Liver (tissue), 8 donors: ENCODE measurements at regions not wholly inside any gene's neighbourhood (a gene's known extent, or its start where the extent isn't known, plus 50 kb on each side); places are given as distances from the start of the nearest gene placed in this dataset.

Source experiments
- DNase-seq: peaks from one replicate; pipeline ENCODE4 v3.0.0-alpha.2; 2017; ENCODE audit warnings: low spot score
- H3K27ac ChIP-seq, 2 donors: one replicate each; pipeline ENCODE4 v1.7.0; 2013; ENCODE audit warnings: inconsistent platforms in 2 of 2, low read length in 2 of 2, control low read depth in 1 of 2, low read depth in 1 of 2, mild to moderate bottlenecking in 1 of 2
- H3K27me3 ChIP-seq, 4 donors: one replicate each; pipeline versions ENCODE4 v1.6.1 to v1.7.0; 2013; ENCODE audit warnings: low read length in 3 of 4, inconsistent platforms in 1 of 4, mild to moderate bottlenecking in 1 of 4, moderate library complexity in 1 of 4; ENCODE audit not compliant: control insufficient read depth in 4 of 4, insufficient read depth in 4 of 4
- H3K36me3 ChIP-seq, 4 donors: one replicate each; pipeline versions ENCODE4 v1.6.1 to v1.7.0; 2013; ENCODE audit warnings: low read length in 3 of 4, mild to moderate bottlenecking in 3 of 4, low read depth in 1 of 4, moderate library complexity in 1 of 4; ENCODE audit not compliant: control insufficient read depth in 4 of 4, insufficient read depth in 3 of 4
- H3K4me1 ChIP-seq, 4 donors: one replicate each; pipeline versions ENCODE4 v1.6.1 to v1.7.0; 2013; ENCODE audit warnings: low read length in 3 of 4, mild to moderate bottlenecking in 3 of 4, moderate library complexity in 1 of 4; ENCODE audit not compliant: control insufficient read depth in 4 of 4, insufficient read depth in 4 of 4
- H3K4me3 ChIP-seq, 3 donors: one replicate each; pipeline versions ENCODE4 v1.6.1 to v1.7.0; 2013; ENCODE audit warnings: low read length in 3 of 3, control low read depth in 1 of 3, low read depth in 1 of 3, mild to moderate bottlenecking in 1 of 3
- H3K9ac ChIP-seq, 2 donors: one replicate each; pipeline ENCODE4 v1.7.0; 2013; ENCODE audit warnings: low read length in 2 of 2, mild to moderate bottlenecking in 2 of 2, moderate library complexity in 2 of 2, control low read depth in 1 of 2, low read depth in 1 of 2
- H3K9me3 ChIP-seq, 4 donors: one replicate each; pipeline versions ENCODE4 v1.6.1 to v1.7.0; 2013; ENCODE audit warnings: low read length in 3 of 4; ENCODE audit not compliant: control insufficient read depth in 4 of 4
- EGR1 ChIP-seq, 2 donors: IDR thresholded peaks; 2 replicates each; pipeline ENCODE4 v1.6.1; 2016 to 2018; ENCODE audit warnings: antibody characterized with exemption in 2 of 2, low read depth in 2 of 2
- FOXA1 ChIP-seq: IDR thresholded peaks from 2 replicates; pipeline ENCODE4 v1.6.1; 2016; ENCODE audit warnings: antibody characterized with exemption
- FOXA2 ChIP-seq: IDR thresholded peaks from 2 replicates; pipeline ENCODE4 v1.6.1; 2016; ENCODE audit warnings: antibody characterized with exemption
- GABPA ChIP-seq, 2 donors: IDR thresholded peaks in 1 of 2; conservative IDR thresholded peaks in 1 of 2; 2 replicates each; pipeline ENCODE4 v1.6.1; 2016; ENCODE audit warnings: antibody characterized with exemption in 2 of 2, mild to moderate bottlenecking in 1 of 2, moderate library complexity in 1 of 2
- HNF4A ChIP-seq, 2 donors: conservative IDR thresholded peaks; 2 replicates each; pipeline ENCODE4 v1.6.1; 2016; ENCODE audit warnings: antibody characterized with exemption in 2 of 2, mild to moderate bottlenecking in 2 of 2
- JUND ChIP-seq, 2 donors: IDR thresholded peaks; 2 replicates each; pipeline ENCODE4 v1.6.1; 2016; ENCODE audit warnings: antibody characterized with exemption in 2 of 2
- MAX ChIP-seq: IDR thresholded peaks from 2 replicates; pipeline ENCODE4 v1.6.1; 2016; ENCODE audit warnings: antibody characterized with exemption
- RAD21 ChIP-seq, 2 donors: IDR thresholded peaks; 2 replicates each; pipeline ENCODE4 v1.6.1; 2016; ENCODE audit warnings: antibody characterized with exemption in 2 of 2, mild to moderate bottlenecking in 2 of 2
- RXRA ChIP-seq, 2 donors: IDR thresholded peaks; 2 replicates each; pipeline ENCODE4 v1.6.1; 2017 to 2018; ENCODE audit warnings: antibody characterized with exemption in 2 of 2, mild to moderate bottlenecking in 1 of 2
- SP1 ChIP-seq: IDR thresholded peaks from 2 replicates; pipeline ENCODE4 v1.6.1; 2018; ENCODE audit warnings: antibody characterized with exemption, mild to moderate bottlenecking
- TAF1 ChIP-seq: conservative IDR thresholded peaks from 2 replicates; pipeline ENCODE4 v1.6.1; 2016; ENCODE audit warnings: antibody characterized with exemption, mild to moderate bottlenecking
- YY1 ChIP-seq: IDR thresholded peaks from 2 replicates; pipeline ENCODE4 v1.6.1; 2016; ENCODE audit warnings: antibody characterized with exemption, mild to moderate bottlenecking
- WGBS: extraction: QIAGEN DNeasy Blood & Tissue Kit; methylation state at CpG from one replicate; pipeline ENCODE4 v1.1.7; 2013; 5-methylcytosine and 5-hydroxymethylcytosine counted together
- TF ChIP-seq, protein P1 (sequence below): IDR thresholded peaks from 2 replicates; pipeline ENCODE4 v1.6.1; 2016; ENCODE audit warnings: antibody characterized with exemption
- TF ChIP-seq, protein P2 (sequence below): IDR thresholded peaks from 2 replicates; pipeline ENCODE4 v1.6.1; 2016; ENCODE audit warnings: antibody characterized with exemption
- TF ChIP-seq, protein P3 (sequence below): IDR thresholded peaks from 2 replicates; pipeline ENCODE4 v1.6.1; 2016; ENCODE audit warnings: antibody characterized with exemption, mild to moderate bottlenecking
- TF ChIP-seq, protein P4 (sequence below): fragments of 150-350 bp; IDR thresholded peaks from 2 replicates; pipeline ENCODE4 v1.5.1; 2017; ENCODE audit warnings: improper control_type of control experiment, low read depth, low read length; ENCODE audit not compliant: missing input control
- donor health status: healthy.
- donor health status: healthy.
- donor health status: healthy.
- donor health status: healthy.
- donor health status: healthy.

DNA sequence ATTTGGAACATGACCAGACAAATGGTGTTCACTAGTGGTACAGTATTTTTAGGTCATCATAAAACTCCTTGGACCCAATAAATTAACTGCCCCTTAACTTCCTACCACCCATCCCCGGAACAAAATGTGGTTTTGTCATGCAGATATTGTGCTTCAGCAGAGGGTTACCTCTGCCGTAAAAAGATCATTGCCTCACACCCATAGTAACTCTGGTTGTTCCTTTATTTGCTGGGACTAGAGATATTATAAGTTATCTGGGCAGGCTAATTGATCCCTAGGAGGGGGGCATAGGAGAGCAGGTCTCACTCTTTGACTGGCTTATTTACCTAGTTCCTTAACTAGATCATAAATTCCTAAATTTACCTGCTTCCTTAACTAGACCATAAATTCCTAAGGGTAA, 1343.9 kb upstream of the CHAC2 start:
- Histone ChIP-seq H3K4me1 (peaks cover 0 to 10% (median 6%) of the 10 kb centered on the region in 4 donors), H3K27ac (no peak overlapping the region), H3K9ac (no peak overlapping the region), H3K27me3 (no peaks in the 10 kb centered on the region), H3K9me3 (no peaks in the 10 kb centered on the region), H3K4me3 (no peak overlapping the region), H3K36me3 (no peaks in the 10 kb centered on the region)
- no peak for DNase-seq
- WGBS = 50% methylated on average over 2 of the region's 2 CpGs
- TF ChIP-seq TAF1 (no peak), RXRA (IDR thresholded peaks at IDR 0.05) (no peak), GABPA (IDR thresholded peaks at IDR 0.05 in 1 of 2, conservative IDR thresholded peaks at IDR 0.05 in 1 of 2) (no peak), RAD21 (IDR thresholded peaks at IDR 0.05) (no peak), HNF4A (conservative IDR thresholded peaks at IDR 0.05) (no peak), MAX (no peak), FOXA1 (no peak), EGR1 (IDR thresholded peaks at IDR 0.05; ENCODE audit: low read depth in 2 of 2) (no peak), SP1 (no peak), JUND (IDR thresholded peaks at IDR 0.05) (no peak), YY1 (no peak), FOXA2 (no peak)
- TF ChIP-seq, protein P1, sequence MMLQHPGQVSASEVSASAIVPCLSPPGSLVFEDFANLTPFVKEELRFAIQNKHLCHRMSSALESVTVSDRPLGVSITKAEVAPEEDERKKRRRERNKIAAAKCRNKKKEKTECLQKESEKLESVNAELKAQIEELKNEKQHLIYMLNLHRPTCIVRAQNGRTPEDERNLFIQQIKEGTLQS = no peak
- TF ChIP-seq, protein P2, sequence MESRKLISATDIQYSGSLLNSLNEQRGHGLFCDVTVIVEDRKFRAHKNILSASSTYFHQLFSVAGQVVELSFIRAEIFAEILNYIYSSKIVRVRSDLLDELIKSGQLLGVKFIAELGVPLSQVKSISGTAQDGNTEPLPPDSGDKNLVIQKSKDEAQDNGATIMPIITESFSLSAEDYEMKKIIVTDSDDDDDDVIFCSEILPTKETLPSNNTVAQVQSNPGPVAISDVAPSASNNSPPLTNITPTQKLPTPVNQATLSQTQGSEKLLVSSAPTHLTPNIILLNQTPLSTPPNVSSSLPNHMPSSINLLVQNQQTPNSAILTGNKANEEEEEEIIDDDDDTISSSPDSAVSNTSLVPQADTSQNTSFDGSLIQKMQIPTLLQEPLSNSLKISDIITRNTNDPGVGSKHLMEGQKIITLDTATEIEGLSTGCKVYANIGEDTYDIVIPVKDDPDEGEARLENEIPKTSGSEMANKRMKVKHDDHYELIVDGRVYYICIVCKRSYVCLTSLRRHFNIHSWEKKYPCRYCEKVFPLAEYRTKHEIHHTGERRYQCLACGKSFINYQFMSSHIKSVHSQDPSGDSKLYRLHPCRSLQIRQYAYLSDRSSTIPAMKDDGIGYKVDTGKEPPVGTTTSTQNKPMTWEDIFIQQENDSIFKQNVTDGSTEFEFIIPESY = no peak
- TF ChIP-seq, protein P3, sequence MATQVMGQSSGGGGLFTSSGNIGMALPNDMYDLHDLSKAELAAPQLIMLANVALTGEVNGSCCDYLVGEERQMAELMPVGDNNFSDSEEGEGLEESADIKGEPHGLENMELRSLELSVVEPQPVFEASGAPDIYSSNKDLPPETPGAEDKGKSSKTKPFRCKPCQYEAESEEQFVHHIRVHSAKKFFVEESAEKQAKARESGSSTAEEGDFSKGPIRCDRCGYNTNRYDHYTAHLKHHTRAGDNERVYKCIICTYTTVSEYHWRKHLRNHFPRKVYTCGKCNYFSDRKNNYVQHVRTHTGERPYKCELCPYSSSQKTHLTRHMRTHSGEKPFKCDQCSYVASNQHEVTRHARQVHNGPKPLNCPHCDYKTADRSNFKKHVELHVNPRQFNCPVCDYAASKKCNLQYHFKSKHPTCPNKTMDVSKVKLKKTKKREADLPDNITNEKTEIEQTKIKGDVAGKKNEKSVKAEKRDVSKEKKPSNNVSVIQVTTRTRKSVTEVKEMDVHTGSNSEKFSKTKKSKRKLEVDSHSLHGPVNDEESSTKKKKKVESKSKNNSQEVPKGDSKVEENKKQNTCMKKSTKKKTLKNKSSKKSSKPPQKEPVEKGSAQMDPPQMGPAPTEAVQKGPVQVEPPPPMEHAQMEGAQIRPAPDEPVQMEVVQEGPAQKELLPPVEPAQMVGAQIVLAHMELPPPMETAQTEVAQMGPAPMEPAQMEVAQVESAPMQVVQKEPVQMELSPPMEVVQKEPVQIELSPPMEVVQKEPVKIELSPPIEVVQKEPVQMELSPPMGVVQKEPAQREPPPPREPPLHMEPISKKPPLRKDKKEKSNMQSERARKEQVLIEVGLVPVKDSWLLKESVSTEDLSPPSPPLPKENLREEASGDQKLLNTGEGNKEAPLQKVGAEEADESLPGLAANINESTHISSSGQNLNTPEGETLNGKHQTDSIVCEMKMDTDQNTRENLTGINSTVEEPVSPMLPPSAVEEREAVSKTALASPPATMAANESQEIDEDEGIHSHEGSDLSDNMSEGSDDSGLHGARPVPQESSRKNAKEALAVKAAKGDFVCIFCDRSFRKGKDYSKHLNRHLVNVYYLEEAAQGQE = no peak

DNA sequence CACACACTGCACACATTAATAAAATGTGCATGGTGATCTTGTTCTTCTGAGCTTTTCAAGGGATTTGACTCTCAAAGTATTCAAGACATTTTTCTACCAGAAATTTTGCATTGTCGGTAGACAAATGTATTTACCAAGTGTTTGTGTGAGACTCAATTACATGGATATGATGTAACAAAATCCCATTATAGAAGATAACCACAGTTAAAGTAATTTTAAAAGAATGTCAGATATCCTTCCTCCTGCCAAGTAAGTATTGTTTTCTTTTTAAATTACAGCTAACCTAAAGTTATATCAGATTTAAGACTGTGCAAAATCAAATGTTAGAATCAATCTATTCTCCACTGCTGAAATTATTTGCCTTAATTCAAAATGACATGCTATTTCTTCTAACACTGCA, 1344.5 kb upstream of the CHAC2 start:
- no peak overlapping the region for H3K4me3 ChIP-seq
- WGBS = 91% methylated on average over 1 of the region's 1 CpG
- DNase-seq = no peak

More for the DNA sequence above, 1344.5 kb upstream of the CHAC2 start:
- no peak overlapping the region for H3K27ac ChIP-seq
- peaks cover 0 to 11% (median 6%) of the 10 kb centered on the region in 4 donors for H3K4me1 ChIP-seq
- no peak overlapping the region for H3K9ac ChIP-seq
- TF ChIP-seq EGR1 (IDR thresholded peaks at IDR 0.05; ENCODE audit: low read depth in 2 of 2) = no peak
- TF ChIP-seq, protein P4, sequence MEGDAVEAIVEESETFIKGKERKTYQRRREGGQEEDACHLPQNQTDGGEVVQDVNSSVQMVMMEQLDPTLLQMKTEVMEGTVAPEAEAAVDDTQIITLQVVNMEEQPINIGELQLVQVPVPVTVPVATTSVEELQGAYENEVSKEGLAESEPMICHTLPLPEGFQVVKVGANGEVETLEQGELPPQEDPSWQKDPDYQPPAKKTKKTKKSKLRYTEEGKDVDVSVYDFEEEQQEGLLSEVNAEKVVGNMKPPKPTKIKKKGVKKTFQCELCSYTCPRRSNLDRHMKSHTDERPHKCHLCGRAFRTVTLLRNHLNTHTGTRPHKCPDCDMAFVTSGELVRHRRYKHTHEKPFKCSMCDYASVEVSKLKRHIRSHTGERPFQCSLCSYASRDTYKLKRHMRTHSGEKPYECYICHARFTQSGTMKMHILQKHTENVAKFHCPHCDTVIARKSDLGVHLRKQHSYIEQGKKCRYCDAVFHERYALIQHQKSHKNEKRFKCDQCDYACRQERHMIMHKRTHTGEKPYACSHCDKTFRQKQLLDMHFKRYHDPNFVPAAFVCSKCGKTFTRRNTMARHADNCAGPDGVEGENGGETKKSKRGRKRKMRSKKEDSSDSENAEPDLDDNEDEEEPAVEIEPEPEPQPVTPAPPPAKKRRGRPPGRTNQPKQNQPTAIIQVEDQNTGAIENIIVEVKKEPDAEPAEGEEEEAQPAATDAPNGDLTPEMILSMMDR = no peak
- TF ChIP-seq HNF4A (conservative IDR thresholded peaks at IDR 0.05) = no peak
- no peak for TF ChIP-seq YY1
- no peak for TF ChIP-seq FOXA1
- H3K36me3 ChIP-seq = no peaks in the 10 kb centered on the region
- H3K9me3 ChIP-seq = no peaks in the 10 kb centered on the region
- H3K27me3 ChIP-seq = no peaks in the 10 kb centered on the region
